Neuronal stem cell (in vitro differentiated cells): ENCODE measurements at regions not wholly inside any gene's neighbourhood (a gene's known extent, or its start where the extent isn't known, plus 50 kb on each side); places are given as distances from the start of the nearest gene placed in this dataset.

Experiments
- DNase-seq: peaks from one replicate; pipeline ENCODE4 v3.0.0-alpha.2; 2013; ENCODE audit warnings: low spot score
- H2AFZ ChIP-seq: one replicate; pipeline ENCODE4 v1.6.1; 2013; ENCODE audit warnings: mild to moderate bottlenecking, low read length, inconsistent platforms
- H2AK5ac ChIP-seq: 2 replicates; pipeline ENCODE4 v1.6.1; 2013; ENCODE audit warnings: low read depth, mild to moderate bottlenecking, inconsistent platforms, low read length, moderate library complexity, mixed read lengths
- H2BK120ac ChIP-seq: 2 replicates; pipeline ENCODE4 v1.6.1; 2013; ENCODE audit warnings: low read depth, mild to moderate bottlenecking, inconsistent platforms, low read length, moderate library complexity, mixed read lengths
- H2BK12ac ChIP-seq: one replicate; pipeline ENCODE4 v1.6.1; 2013; ENCODE audit warnings: low read length, inconsistent platforms
- H2BK15ac ChIP-seq: 2 replicates; pipeline ENCODE4 v1.6.1; 2013; ENCODE audit warnings: mild to moderate bottlenecking, low read length, inconsistent platforms, mixed read lengths
- H2BK5ac ChIP-seq: one replicate; pipeline ENCODE4 v1.6.1; 2013; ENCODE audit warnings: inconsistent platforms, mild to moderate bottlenecking, low read length, moderate library complexity
- H3K14ac ChIP-seq: one replicate; pipeline ENCODE4 v1.6.1; 2013; ENCODE audit warnings: low read length, inconsistent platforms
- H3K18ac ChIP-seq: 2 replicates; pipeline ENCODE4 v1.6.1; 2013; ENCODE audit warnings: low read length, inconsistent platforms
- H3K23ac ChIP-seq: 2 replicates; pipeline ENCODE4 v1.6.1; 2013; ENCODE audit warnings: low read depth, mild to moderate bottlenecking, mixed read lengths, low read length, inconsistent platforms; ENCODE audit not compliant: poor library complexity
- H3K27ac ChIP-seq: replicated peaks from 3 replicates; pipeline ENCODE4 v1.5.1; 2013; ENCODE audit warnings: low read length, inconsistent platforms
- H3K27me3 ChIP-seq, 3 experiments: 2 replicates each; pipeline ENCODE4 v1.6.1; 2013; ENCODE audit warnings: low read length in 3 of 3, mild to moderate bottlenecking in 2 of 3, inconsistent platforms in 1 of 3, low read depth in 1 of 3, mixed read lengths in 1 of 3, moderate library complexity in 1 of 3; ENCODE audit not compliant: control insufficient read depth in 3 of 3, insufficient read depth in 3 of 3
- H3K36me3 ChIP-seq, 2 donors: replicated peaks in 1 of 2; 2 replicates each; pipeline ENCODE4 v1.6.1; 2013; ENCODE audit warnings: low read length in 2 of 2; ENCODE audit not compliant: control insufficient read depth in 2 of 2, insufficient read depth in 2 of 2
- H3K4ac ChIP-seq: 2 replicates; pipeline ENCODE4 v1.6.1; 2013; ENCODE audit warnings: inconsistent platforms, mild to moderate bottlenecking, low read length, moderate library complexity
- H3K4me1 ChIP-seq, 2 donors: 1 replicate in 1 of 2; 2 replicates in 1 of 2; pipeline ENCODE4 v1.6.1; 2013; ENCODE audit warnings: low read length in 2 of 2, low read depth in 1 of 2; ENCODE audit not compliant: control insufficient read depth in 2 of 2, insufficient read depth in 1 of 2
- H3K4me2 ChIP-seq: one replicate; pipeline ENCODE4 v1.6.1; 2013; ENCODE audit warnings: mild to moderate bottlenecking, low read length, inconsistent platforms; ENCODE audit not compliant: insufficient read depth, poor library complexity, severe bottlenecking
- H3K4me3 ChIP-seq, 2 donors: 2 replicates each; pipeline ENCODE4 v1.5.1; 2013; ENCODE audit warnings: low read length in 2 of 2, mild to moderate bottlenecking in 2 of 2, inconsistent platforms in 1 of 2, moderate library complexity in 1 of 2
- H3K79me1 ChIP-seq: one replicate; pipeline ENCODE4 v1.6.1; 2013; ENCODE audit warnings: low read depth, mild to moderate bottlenecking, inconsistent platforms, low read length, moderate library complexity
- H3K9ac ChIP-seq: one replicate; pipeline ENCODE4 v1.6.1; 2013; ENCODE audit warnings: mild to moderate bottlenecking, low read depth, low read length, inconsistent platforms; ENCODE audit not compliant: poor library complexity
- H3K9me3 ChIP-seq, 2 donors: replicated peaks in 1 of 2; 2 replicates each; pipeline versions ENCODE3 to v1.6.1; 2013; ENCODE audit warnings: low read length in 2 of 2, mild to moderate bottlenecking in 2 of 2, inconsistent platforms in 1 of 2, low read depth in 1 of 2, mixed read lengths in 1 of 2, moderate library complexity in 1 of 2; ENCODE audit not compliant: control insufficient read depth in 2 of 2, insufficient read depth in 1 of 2
- H4K8ac ChIP-seq: one replicate; pipeline ENCODE4 v1.6.1; 2013; ENCODE audit warnings: low read depth, mild to moderate bottlenecking, inconsistent platforms, low read length, moderate library complexity
- H4K91ac ChIP-seq: one replicate; pipeline ENCODE4 v1.6.1; 2013; ENCODE audit warnings: low read length, low read depth, mild to moderate bottlenecking, inconsistent platforms; ENCODE audit not compliant: poor library complexity
- whole genome bisulfite sequencing, 2 donors: extraction: QIAGEN DNeasy Blood & Tissue Kit; methylation state at CpG; one replicate each; pipeline ENCODE4 v1.1.7; 2013; ENCODE audit warnings: missing lambda C conversion rate in 2 of 2, mixed read lengths in 1 of 2; ENCODE audit not compliant: insufficient read length in 2 of 2, insufficient replicate concordance in 1 of 2; ENCODE audit errors: extremely low coverage in 2 of 2; 5-methylcytosine and 5-hydroxymethylcytosine counted together

DNA sequence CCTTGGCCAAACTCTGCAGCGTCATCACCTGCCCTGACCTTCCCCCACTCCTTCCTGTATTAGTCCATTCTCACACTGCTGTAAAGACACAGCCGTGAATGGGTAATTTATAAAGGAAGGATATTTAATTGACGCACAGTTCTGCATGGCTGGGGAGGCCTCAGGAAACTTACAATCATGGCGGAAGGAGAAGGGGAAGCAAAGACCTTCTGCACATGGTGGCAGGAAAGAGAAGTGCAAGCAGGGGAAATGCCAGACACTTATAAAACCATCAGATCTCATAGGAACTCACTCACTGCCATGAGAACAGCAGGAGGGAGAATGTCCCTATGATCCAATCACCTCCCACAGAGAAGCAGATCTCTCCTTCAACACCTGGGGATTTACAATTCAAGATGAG, 408.5 kb downstream of the PTPRU start:
- Histone ChIP-seq H3K23ac (no peak overlapping the region), H2BK120ac (no peak overlapping the region), H2BK12ac (no peak overlapping the region), H2BK15ac (no peak overlapping the region), H3K4me1 (no peaks in the 10 kb centered on the region), H3K79me1 (no peaks in the 10 kb centered on the region), H3K9ac (no peak overlapping the region), H2AFZ (no peak overlapping the region), H3K4ac (no peak overlapping the region), H3K4me2 (no peak overlapping the region), H3K18ac (no peak overlapping the region), H3K27me3 (no peaks in the 10 kb centered on the region), H4K91ac (no peak overlapping the region), H2AK5ac (no peak overlapping the region), H3K14ac (no peak overlapping the region), H3K4me3 (no peak overlapping the region), H2BK5ac (no peak overlapping the region), H3K27ac (no peak overlapping the region), H3K36me3 (no peaks in the 10 kb centered on the region), H4K8ac (no peak overlapping the region), H3K9me3 (no peaks in the 10 kb centered on the region)
- no peak for DNase-seq
- WGBS, 2 donors: no CpG with 5 or more reads among the region's 4 CpGs

DNA sequence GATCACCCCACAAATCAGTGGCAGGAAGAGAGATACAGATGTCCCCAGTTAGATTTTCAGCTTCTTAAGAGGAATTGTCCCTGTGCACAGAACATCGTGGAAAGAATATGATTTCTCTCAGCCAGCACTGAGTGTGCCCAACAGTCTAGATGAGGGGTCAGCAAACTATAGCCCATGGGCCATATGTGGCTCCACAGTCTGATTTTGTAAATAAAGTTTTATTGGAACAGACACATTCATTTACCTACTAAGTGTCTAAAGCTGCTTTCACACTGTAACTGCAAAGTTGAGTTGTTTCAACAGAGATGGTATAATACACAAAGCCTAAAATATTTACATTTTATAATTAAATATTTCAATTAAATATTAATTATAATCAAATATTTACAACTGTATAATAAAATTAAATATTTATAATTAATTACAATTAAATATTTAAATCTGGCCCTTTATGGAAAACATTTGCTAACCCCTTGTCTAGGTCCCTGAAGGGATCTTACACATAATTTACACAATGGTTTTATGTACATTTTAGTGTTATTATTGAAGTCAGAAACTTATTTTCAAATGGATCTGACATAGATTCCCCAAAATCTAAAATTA, 407.6 kb downstream of the PTPRU start:
- Histone ChIP-seq H2BK15ac (no peak overlapping the region), H3K9me3 (no peaks in the 10 kb centered on the region), H3K79me1 (no peaks in the 10 kb centered on the region), H3K36me3 (no peaks in the 10 kb centered on the region), H2BK12ac (no peak overlapping the region), H2AFZ (no peak overlapping the region), H2AK5ac (no peak overlapping the region), H3K4me3 (no peak overlapping the region), H3K27me3 (no peaks in the 10 kb centered on the region), H2BK5ac (no peak overlapping the region), H3K14ac (no peak overlapping the region), H3K27ac (no peak overlapping the region), H3K18ac (no peak overlapping the region), H3K23ac (no peak overlapping the region), H2BK120ac (no peak overlapping the region), H3K4ac (no peak overlapping the region), H3K4me1 (no peaks in the 10 kb centered on the region), H4K91ac (no peak overlapping the region), H3K9ac (no peak overlapping the region), H4K8ac (no peak overlapping the region), H3K4me2 (no peak overlapping the region)
- WGBS, 2 donors: no CpG with 5 or more reads among the region's 1 CpG
- no peak for DNase-seq

DNA sequence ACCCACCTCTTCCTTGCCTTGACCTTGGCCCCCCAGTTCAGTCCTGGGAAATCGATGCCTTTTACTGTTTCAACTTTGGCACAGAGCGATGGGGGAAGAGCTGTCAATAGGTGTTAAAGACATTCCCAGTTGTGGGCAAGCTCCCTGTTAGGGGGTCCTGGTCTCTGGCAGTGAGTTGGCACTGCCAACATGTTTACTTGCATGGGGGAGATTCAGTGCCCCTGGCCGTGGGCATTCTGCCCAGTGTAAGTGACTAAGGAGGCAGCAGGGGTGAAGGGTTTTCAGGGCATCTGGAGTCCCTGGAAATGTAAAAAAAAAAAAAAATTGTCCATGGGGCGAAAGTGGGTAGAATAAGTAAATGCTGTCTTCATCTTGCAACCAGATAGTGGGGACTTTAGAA, 407.0 kb downstream of the PTPRU start:
- Histone ChIP-seq H2BK5ac (no peak overlapping the region), H3K27me3 (no peaks in the 10 kb centered on the region), H3K18ac (no peak overlapping the region), H4K8ac (no peak overlapping the region), H3K4me1 (no peaks in the 10 kb centered on the region), H2BK12ac (no peak overlapping the region), H3K4me3 (no peak overlapping the region), H3K9ac (no peak overlapping the region), H2BK120ac (no peak overlapping the region), H3K4ac (no peak overlapping the region), H3K14ac (no peak overlapping the region), H3K9me3 (no peaks in the 10 kb centered on the region), H3K23ac (no peak overlapping the region), H3K4me2 (no peak overlapping the region), H2BK15ac (no peak overlapping the region), H2AK5ac (no peak overlapping the region), H4K91ac (no peak overlapping the region), H2AFZ (no peak overlapping the region), H3K79me1 (no peaks in the 10 kb centered on the region), H3K36me3 (no peaks in the 10 kb centered on the region), H3K27ac (no peak overlapping the region)
- WGBS, 2 donors: no CpG with 5 or more reads among the region's 4 CpGs
- DNase-seq: no peak

DNA sequence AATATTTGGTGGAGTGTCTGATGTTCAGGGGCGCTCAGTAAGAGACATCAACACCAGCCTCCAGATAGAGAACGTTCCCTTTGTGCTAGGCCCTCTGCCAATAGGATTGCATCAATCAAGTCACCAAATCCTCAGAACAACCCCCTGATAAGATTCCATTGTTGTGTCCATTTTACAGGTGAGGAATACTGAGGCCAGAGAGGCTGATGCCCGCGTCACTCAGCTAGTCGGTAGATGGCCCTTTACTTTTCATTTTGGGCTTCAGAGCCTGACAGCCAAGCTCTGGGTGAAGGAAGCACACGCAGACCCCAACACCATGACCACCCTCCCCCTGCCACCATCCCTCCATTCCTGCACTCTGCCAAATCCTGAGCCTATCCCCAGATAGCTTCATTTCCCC, 406.2 kb downstream of the PTPRU start:
- no CpG with 5 or more reads among the region's 6 CpGs for WGBS, 2 donors
- no peak overlapping the region for H3K14ac ChIP-seq
- no peak for DNase-seq
- no peak overlapping the region for H4K8ac ChIP-seq
- no peak overlapping the region for H4K91ac ChIP-seq
- H3K9ac ChIP-seq: no peak overlapping the region
- no peaks in the 10 kb centered on the region for H3K9me3 ChIP-seq
- H3K27ac ChIP-seq: no peak overlapping the region
- no peak overlapping the region for H2AK5ac ChIP-seq
- no peak overlapping the region for H2BK120ac ChIP-seq
- H2BK12ac ChIP-seq: no peak overlapping the region
- H3K4me3 ChIP-seq: no peak overlapping the region
- H3K36me3 ChIP-seq: no peaks in the 10 kb centered on the region
- H3K23ac ChIP-seq: no peak overlapping the region
- H3K27me3 ChIP-seq: no peaks in the 10 kb centered on the region
- no peak overlapping the region for H2BK5ac ChIP-seq
- no peak overlapping the region for H3K4me2 ChIP-seq
- H3K79me1 ChIP-seq: no peaks in the 10 kb centered on the region
- no peak overlapping the region for H3K18ac ChIP-seq
- no peak overlapping the region for H2AFZ ChIP-seq
- no peak overlapping the region for H3K4ac ChIP-seq
- H2BK15ac ChIP-seq: no peak overlapping the region
- H3K4me1 ChIP-seq: no peaks in the 10 kb centered on the region
